Keratinocyte (primary cell): ENCODE measurements at regions not wholly inside any gene's neighbourhood (a gene's known extent, or its start where the extent isn't known, plus 50 kb on each side); places are given as distances from the start of the nearest gene placed in this dataset.

Source experiments
- DNase-seq: peaks from one replicate; pipeline ENCODE4 v3.0.0-alpha.2; 2011; ENCODE audit warnings: low read depth, missing footprints, low spot score
- FAIRE-seq: peaks from 2 replicates; lab custom pipeline; 2011; peaks lifted over from hg19 to GRCh38; lab: Jason Lieb, UNC
- H2AFZ ChIP-seq: 2 replicates; pipeline ENCODE4 v1.6.0; 2012; ENCODE audit warnings: low read length, control low read depth, inconsistent platforms; ENCODE audit not compliant: control insufficient read depth
- H3K27ac ChIP-seq: 2 replicates; pipeline ENCODE4 v1.5.1; 2011; ENCODE audit warnings: low read length; ENCODE audit not compliant: control insufficient read depth, insufficient read depth
- H3K27me3 ChIP-seq: 3 replicates; pipeline ENCODE4 v1.6.0; 2011; ENCODE audit warnings: low read length; ENCODE audit not compliant: control insufficient read depth, insufficient read depth; ENCODE audit errors: extremely low read depth
- H3K36me3 ChIP-seq, 2 experiments: 2 replicates in 1 of 2; 3 replicates in 1 of 2; pipeline ENCODE4 v1.5.1; 2011; ENCODE audit warnings: low read length in 2 of 2, mild to moderate bottlenecking in 1 of 2; ENCODE audit not compliant: control insufficient read depth in 2 of 2, insufficient read depth in 2 of 2; ENCODE audit errors: extremely low read depth in 1 of 2
- H3K4me1 ChIP-seq: 3 replicates; pipeline ENCODE4 v1.5.1; 2011; ENCODE audit warnings: low read length; ENCODE audit not compliant: control insufficient read depth, insufficient read depth; ENCODE audit errors: extremely low read depth
- H3K4me2 ChIP-seq: 3 replicates; pipeline ENCODE4 v1.6.0; 2011; ENCODE audit warnings: low read depth, low read length; ENCODE audit not compliant: control insufficient read depth, insufficient read depth; ENCODE audit errors: extremely low read depth
- H3K4me3 ChIP-seq, 3 experiments: fragments of 200-600 bp in 1 of 3; sonication (generic) in 1 of 3; 2 replicates in 2 of 3; 3 replicates in 1 of 3; pipeline ENCODE4 v1.5.1; 2011 to 2016; ENCODE audit warnings: low read length in 3 of 3, mild to moderate bottlenecking in 3 of 3, control low read depth in 2 of 3, inconsistent platforms in 1 of 3, low read depth in 1 of 3, mixed read lengths in 1 of 3, mixed run types in 1 of 3, moderate library complexity in 1 of 3; ENCODE audit not compliant: control insufficient read depth in 2 of 3, insufficient read depth in 2 of 3; ENCODE audit errors: extremely low read depth in 1 of 3
- H3K79me2 ChIP-seq: 2 replicates; pipeline ENCODE4 v1.6.0; 2012; ENCODE audit warnings: low read length; ENCODE audit not compliant: control insufficient read depth, insufficient read depth
- H3K9ac ChIP-seq: 3 replicates; pipeline ENCODE4 v1.6.0; 2011; ENCODE audit warnings: low read length; ENCODE audit not compliant: control insufficient read depth, insufficient read depth; ENCODE audit errors: extremely low read depth
- H3K9me1 ChIP-seq: 3 replicates; pipeline ENCODE4 v1.6.0; 2011; ENCODE audit warnings: low read length; ENCODE audit not compliant: control insufficient read depth, insufficient read depth; ENCODE audit errors: extremely low read depth
- H3K9me3 ChIP-seq: 2 replicates; pipeline ENCODE4 v1.5.1; 2012; ENCODE audit warnings: low read depth, low read length; ENCODE audit not compliant: control insufficient read depth
- H4K20me1 ChIP-seq: 3 replicates; pipeline ENCODE4 v1.6.0; 2011; ENCODE audit warnings: low read length; ENCODE audit not compliant: control insufficient read depth, insufficient read depth; ENCODE audit errors: extremely low read depth
- CTCF ChIP-seq, 3 experiments: IDR thresholded peaks in 1 of 3; conservative IDR thresholded peaks in 1 of 3; optimal IDR thresholded peaks in 1 of 3; 2 replicates in 2 of 3; 3 replicates in 1 of 3; pipeline versions ENCODE3 to v1.5.1; 2011; ENCODE audit warnings: low read length in 3 of 3, mild to moderate bottlenecking in 3 of 3, moderate library complexity in 2 of 3, control low read depth in 1 of 3, inconsistent platforms in 1 of 3; ENCODE audit not compliant: insufficient read depth in 2 of 3; ENCODE audit errors: extremely low read depth in 1 of 3
- EZH2 ChIP-seq: IDR thresholded peaks from one replicate; pipeline ENCODE4 v1.6.1; 2012; ENCODE audit warnings: inconsistent platforms, mild to moderate bottlenecking, low read length, moderate library complexity
- dilution Hi-C: fragments of 300-500 bp; cut with MboI; formaldehyde crosslinking; loops from one replicate; pipeline ENCODE4 v1.7.0; 2020; ENCODE audit warnings: low sequenced_read_pairs; ENCODE audit not compliant: extremely low pct_ligation_motif_present

- Histone ChIP-seq H4K20me1 (no peaks in the 10 kb centered on the region), H3K36me3 (no peaks in the 10 kb centered on the region), H3K9me3 (no peaks in the 10 kb centered on the region), H3K9me1 (no peaks in the 10 kb centered on the region), H3K9ac (no peak overlapping the region), H3K79me2 (no peaks in the 10 kb centered on the region), H3K27me3 (peaks cover 3% of the 10 kb centered on the region), H3K27ac (no peak overlapping the region), H2AFZ (no peak overlapping the region), H3K4me1 (no peaks in the 10 kb centered on the region), H3K4me3 (no peak overlapping the region), H3K4me2 (no peak overlapping the region)
- dilution Hi-C loops = no loop called here
- no peak for DNase-seq
- no peak for FAIRE-seq
- TF ChIP-seq CTCF (optimal IDR thresholded peaks at IDR 0.05 in 1 of 3, IDR thresholded peaks at IDR 0.05 in 1 of 3, conservative IDR thresholded peaks at IDR 0.05 in 1 of 3; ENCODE audit: extremely low read depth in 1 of 3, insufficient read depth in 2 of 3, low read length in 3 of 3) (no peak), EZH2 (no peak)
Measured at GRCh38 chr1:22359427-22359826, 92.2 kb upstream of the ZBTB40 start.

- no peak for DNase-seq
Measured at GRCh38 chr1:22362626-22363402, 88.8 kb upstream of the ZBTB40 start.

More at GRCh38 chr1:22362626-22363402, 88.8 kb upstream of the ZBTB40 start:
- TF ChIP-seq CTCF (optimal IDR thresholded peaks at IDR 0.05 in 1 of 3, IDR thresholded peaks at IDR 0.05 in 1 of 3, conservative IDR thresholded peaks at IDR 0.05 in 1 of 3; ENCODE audit: extremely low read depth in 1 of 3, insufficient read depth in 2 of 3, low read length in 3 of 3) (no peak), EZH2 (no peak)
- no peaks in the 10 kb centered on the region for H3K36me3 ChIP-seq
- H3K4me3 ChIP-seq = no peak overlapping the region
- no peaks in the 10 kb centered on the region for H3K79me2 ChIP-seq
- H3K9ac ChIP-seq = no peak overlapping the region
- no peaks in the 10 kb centered on the region for H3K9me3 ChIP-seq
- H2AFZ ChIP-seq = no peak overlapping the region
- no peaks in the 10 kb centered on the region for H3K4me1 ChIP-seq
- H3K27me3 ChIP-seq = peaks cover 4% of the 10 kb centered on the region
- H3K9me1 ChIP-seq = no peaks in the 10 kb centered on the region
- FAIRE-seq = no peak
- H3K4me2 ChIP-seq = no peak overlapping the region
- H4K20me1 ChIP-seq = no peaks in the 10 kb centered on the region
- no peak overlapping the region for H3K27ac ChIP-seq
- dilution Hi-C loops = no loop called here
